K562 (cell line): ENCODE measurements at regions not wholly inside any gene's neighbourhood (a gene's known extent, or its start where the extent isn't known, plus 50 kb on each side); places are given as distances from the start of the nearest gene placed in this dataset.

Experiments used
- ATAC-seq: fragments of 200-7000 bp; cut with Tn5 transposase; 3 replicates; pipeline ENCODE4 v1.9.1; 2020; ENCODE audit warnings: moderate library complexity
- BruUV-seq: library from RNA; stranded (reverse); fragments of 400-500 nt; replicated peaks from 2 replicates; lab custom pipeline; 2021; lab: Mats Ljungman, UMichigan
- CTCF ChIA-PET: fragments of 300-600 bp; formaldehyde crosslinking; extraction: SDS; loops from one replicate; lab custom pipeline; 2021; ENCODE audit warnings: low intra/inter-chr PET ratio; lab: Yijun Ruan, JAX
- POLR2A ChIA-PET: fragments of 300-600, 350-650 bp; sonication (Branson Sonifier 250); formaldehyde crosslinking; extraction: SDS; loops from one replicate; lab custom pipeline; 2021; ENCODE audit warnings: antibody characterized with exemption, inconsistent platforms; lab: Yijun Ruan, JAX
- DNase-seq, 4 experiments: peaks; one replicate each; pipeline versions ENCODE4 v3.0.0 to v3.0.0-alpha.2; 2011 to 2018; ENCODE audit warnings: low spot score in 3 of 4, mixed read lengths in 3 of 4; ENCODE audit errors: extremely low read depth in 1 of 4
- FAIRE-seq: peaks from 2 replicates; lab custom pipeline; 2011; peaks lifted over from hg19 to GRCh38; lab: Jason Lieb, UNC
- H2AFZ ChIP-seq: 2 replicates; pipeline ENCODE4 v1.6.0; 2011; ENCODE audit warnings: low read depth, low read length, control low read depth, inconsistent platforms
- H3K27ac ChIP-seq: fragments of 200-600 bp; 3 replicates; pipeline ENCODE4 v1.8.0; 2011; ENCODE audit warnings: low read depth, mild to moderate bottlenecking, control low read depth, inconsistent platforms, low read length, moderate library complexity, mixed read lengths; ENCODE audit errors: extremely low read depth
- H3K27me3 ChIP-seq, 2 experiments: fragments of 300-600 bp in 1 of 2; 2 replicates in 1 of 2; 3 replicates in 1 of 2; pipeline versions ENCODE4 v1.6.0 to v1.8.0; 2011; ENCODE audit warnings: inconsistent platforms in 2 of 2, low read length in 2 of 2, mild to moderate bottlenecking in 1 of 2, mixed read lengths in 1 of 2, moderate library complexity in 1 of 2; ENCODE audit not compliant: control insufficient read depth in 2 of 2, insufficient read depth in 2 of 2
- H3K36me3 ChIP-seq: fragments of 300-600 bp; 3 replicates; pipeline ENCODE4 v1.8.0; 2011; ENCODE audit warnings: mild to moderate bottlenecking, low read length, inconsistent platforms; ENCODE audit not compliant: control insufficient read depth, insufficient read depth
- H3K4me1 ChIP-seq, 2 experiments: fragments of 200-600 bp in 1 of 2; replicated peaks in 1 of 2; 2 replicates in 1 of 2; 3 replicates in 1 of 2; pipeline versions ENCODE4 v1.5.1 to v1.8.0; 2011; ENCODE audit warnings: inconsistent platforms in 2 of 2, low read length in 2 of 2, mild to moderate bottlenecking in 1 of 2, mixed read lengths in 1 of 2, moderate library complexity in 1 of 2; ENCODE audit not compliant: control insufficient read depth in 2 of 2, insufficient read depth in 2 of 2
- H3K4me2 ChIP-seq: 2 replicates; pipeline ENCODE4 v1.6.1; 2011; ENCODE audit warnings: low read length, control low read depth, inconsistent platforms, mixed read lengths; ENCODE audit not compliant: insufficient read depth
- H3K4me3 ChIP-seq: fragments of 200-600 bp; sonication (generic), shearing (Covaris generic); 2 replicates; pipeline ENCODE4 v1.5.1; 2016; ENCODE audit warnings: control low read depth, inconsistent platforms
- H3K79me2 ChIP-seq: fragments of 200-600 bp; 3 replicates; pipeline ENCODE4 v1.8.0; 2011; ENCODE audit warnings: low read length, inconsistent platforms; ENCODE audit not compliant: control insufficient read depth, insufficient read depth
- H3K9ac ChIP-seq, 2 experiments: 2 replicates each; pipeline versions ENCODE4 v1.6.0 to v1.6.1; 2011; ENCODE audit warnings: low read depth in 2 of 2, low read length in 2 of 2, control low read depth in 1 of 2, inconsistent platforms in 1 of 2, mild to moderate bottlenecking in 1 of 2, mixed read lengths in 1 of 2; ENCODE audit not compliant: insufficient read depth in 1 of 2
- H3K9me1 ChIP-seq: one replicate; pipeline ENCODE4 v1.6.0; 2011; ENCODE audit warnings: inconsistent platforms, mild to moderate bottlenecking, low read length, moderate library complexity; ENCODE audit not compliant: control insufficient read depth, insufficient read depth
- H3K9me3 ChIP-seq: replicated peaks from 2 replicates; pipeline ENCODE4 v1.5.1; 2011; ENCODE audit warnings: low read depth, low read length, inconsistent platforms; ENCODE audit not compliant: control insufficient read depth, insufficient read depth
- H4K20me1 ChIP-seq: replicated peaks from 2 replicates; pipeline ENCODE4 v1.6.1; 2011; ENCODE audit warnings: low read length, inconsistent platforms, mixed read lengths; ENCODE audit not compliant: control insufficient read depth, insufficient read depth
- CAMTA2 ChIP-seq: fragments of 250-450 bp; sonication (Bioruptor Pico); conservative IDR thresholded peaks from 2 replicates; pipeline ENCODE4 v1.5.1; 2022
- ETV5 ChIP-seq: sonication (generic); formaldehyde crosslinking; IDR thresholded peaks from 2 replicates; pipeline ENCODE4 v1.4.0; 2020; ENCODE audit warnings: low read depth, mild to moderate bottlenecking, missing genetic modification reagents
- FIP1L1 ChIP-seq: fragments of 200-400 bp; formaldehyde crosslinking; IDR thresholded peaks from 2 replicates; pipeline ENCODE4 v1.6.1; 2018; ENCODE audit warnings: mild to moderate bottlenecking, low read depth, low read length; ENCODE audit not compliant: poor library complexity, severe bottlenecking
- LCOR ChIP-seq: sonication (generic); formaldehyde crosslinking; IDR thresholded peaks from 2 replicates; pipeline ENCODE4 v1.8.0; 2022; ENCODE audit warnings: mild to moderate bottlenecking, missing genetic modification reagents
- SNIP1 ChIP-seq: fragments of 450-650 bp; IDR thresholded peaks from 2 replicates; pipeline ENCODE4 v1.7.1; 2017; ENCODE audit warnings: low read depth, mild to moderate bottlenecking
- STAT5B ChIP-seq: fragments of 250-450 bp; sonication (Bioruptor Pico); IDR thresholded peaks from 2 replicates; pipeline ENCODE4 v1.8.0; 2021; ENCODE audit warnings: mild to moderate bottlenecking, inconsistent platforms
- ZNF124 ChIP-seq: sonication (generic); formaldehyde crosslinking; IDR thresholded peaks from 2 replicates; pipeline ENCODE4 v1.8.1; 2022; ENCODE audit warnings: missing genetic modification reagents
- ZNF778 ChIP-seq: fragments of 450-650 bp; formaldehyde crosslinking; IDR thresholded peaks from 2 replicates; pipeline ENCODE4 v1.4.0; 2020; ENCODE audit warnings: mild to moderate bottlenecking, moderate library complexity
- WGBS: fragments of 100-300 bp; shearing (Covaris generic); methylation state at CpG from one replicate; pipeline ENCODE4 v1.1.6; 2016; ENCODE audit warnings: low coverage, mixed read lengths; ENCODE audit not compliant: insufficient coverage; ENCODE audit errors: missing lambda C conversion rate; 5-methylcytosine and 5-hydroxymethylcytosine counted together
- in situ Hi-C: fragments of 300-500 bp; cut with MboI; formaldehyde crosslinking; loops from 4 replicates; pipeline ENCODE4 v1.15.0; 2018; ENCODE audit warnings: inconsistent platforms, mixed read lengths
- intact Hi-C: fragments of 100-400 bp; cut with micrococcal nuclease; formaldehyde crosslinking; loops from 2 replicates; pipeline ENCODE4 v1.14.2; 2022
- TF ChIP-seq, protein P1 (sequence below): fragments of 450-650 bp; IDR thresholded peaks from 2 replicates; pipeline ENCODE4 v1.6.1; 2017; ENCODE audit warnings: mild to moderate bottlenecking, moderate library complexity
- TF ChIP-seq, protein P2 (sequence below): fragments of 450-650 bp; formaldehyde crosslinking; IDR thresholded peaks from 2 replicates; pipeline ENCODE4 v1.4.0; 2020; ENCODE audit warnings: mild to moderate bottlenecking, moderate library complexity

DNA sequence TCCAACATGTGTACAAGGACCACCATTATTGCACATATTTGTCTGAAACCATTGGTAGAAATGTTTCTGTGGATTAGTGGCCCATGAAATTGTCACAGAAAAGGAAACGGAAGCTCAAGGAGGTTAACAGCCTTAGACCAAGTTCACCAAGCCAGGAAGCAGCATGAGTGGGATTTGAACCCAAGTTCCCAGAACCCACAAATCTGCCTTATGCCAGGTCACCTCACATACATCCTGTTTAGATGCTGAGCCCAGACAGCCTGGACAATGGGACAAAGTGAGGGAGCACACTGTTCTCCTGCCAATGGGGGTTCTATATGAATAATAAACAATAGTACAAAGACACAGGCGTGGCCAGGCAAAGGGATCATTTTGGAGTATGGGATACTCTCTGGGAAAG is 59.6 kb upstream of the CA12 start:
- FAIRE-seq (no peak), ATAC-seq (no peak), DNase-seq (no peak)
- TF ChIP-seq, protein P1, sequence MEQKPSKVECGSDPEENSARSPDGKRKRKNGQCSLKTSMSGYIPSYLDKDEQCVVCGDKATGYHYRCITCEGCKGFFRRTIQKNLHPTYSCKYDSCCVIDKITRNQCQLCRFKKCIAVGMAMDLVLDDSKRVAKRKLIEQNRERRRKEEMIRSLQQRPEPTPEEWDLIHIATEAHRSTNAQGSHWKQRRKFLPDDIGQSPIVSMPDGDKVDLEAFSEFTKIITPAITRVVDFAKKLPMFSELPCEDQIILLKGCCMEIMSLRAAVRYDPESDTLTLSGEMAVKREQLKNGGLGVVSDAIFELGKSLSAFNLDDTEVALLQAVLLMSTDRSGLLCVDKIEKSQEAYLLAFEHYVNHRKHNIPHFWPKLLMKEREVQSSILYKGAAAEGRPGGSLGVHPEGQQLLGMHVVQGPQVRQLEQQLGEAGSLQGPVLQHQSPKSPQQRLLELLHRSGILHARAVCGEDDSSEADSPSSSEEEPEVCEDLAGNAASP, result no peak
- TF ChIP-seq, protein P2, sequence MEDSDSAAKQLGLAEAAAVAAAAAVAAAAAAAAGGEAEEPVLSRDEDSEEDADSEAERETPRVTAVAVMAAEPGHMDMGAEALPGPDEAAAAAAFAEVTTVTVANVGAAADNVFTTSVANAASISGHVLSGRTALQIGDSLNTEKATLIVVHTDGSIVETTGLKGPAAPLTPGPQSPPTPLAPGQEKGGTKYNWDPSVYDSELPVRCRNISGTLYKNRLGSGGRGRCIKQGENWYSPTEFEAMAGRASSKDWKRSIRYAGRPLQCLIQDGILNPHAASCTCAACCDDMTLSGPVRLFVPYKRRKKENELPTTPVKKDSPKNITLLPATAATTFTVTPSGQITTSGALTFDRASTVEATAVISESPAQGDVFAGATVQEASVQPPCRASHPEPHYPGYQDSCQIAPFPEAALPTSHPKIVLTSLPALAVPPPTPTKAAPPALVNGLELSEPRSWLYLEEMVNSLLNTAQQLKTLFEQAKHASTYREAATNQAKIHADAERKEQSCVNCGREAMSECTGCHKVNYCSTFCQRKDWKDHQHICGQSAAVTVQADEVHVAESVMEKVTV, result no peak
- TF ChIP-seq STAT5B (CRISPR knock-in tag) (no peak), SNIP1 (no peak), CAMTA2 (CRISPR knock-in tag) (no peak), LCOR (CRISPR knock-in tag) (no peak), FIP1L1 (no peak), ZNF124 (CRISPR knock-in tag) (no peak), ZNF778 (CRISPR knock-in tag) (no peak), ETV5 (CRISPR knock-in tag) (no peak)
- in situ Hi-C loops, result no loop called here
- Histone ChIP-seq H3K36me3 (no peaks in the 10 kb centered on the region), H3K79me2 (no peaks in the 10 kb centered on the region), H3K27ac (no peak overlapping the region), H3K4me2 (no peak overlapping the region), H2AFZ (no peak overlapping the region), H3K9me1 (no peaks in the 10 kb centered on the region), H3K9ac (no peak overlapping the region), H3K4me1 (peaks cover 10 to 13% of the 10 kb centered on the region in 2 experiments; a peak in 4 of 5 replicates), H3K4me3 (no peak overlapping the region), H4K20me1 (no peaks in the 10 kb centered on the region), H3K9me3 (no peaks in the 10 kb centered on the region), H3K27me3 (peaks cover 9 to 14% of the 10 kb centered on the region in 2 experiments)
- POLR2A ChIA-PET, result interaction anchor here (2.4 kb wide), 1 partner anchor 9 kb away, joined by 8 read pairs; no protein-coding TSS in a partner anchor
- intact Hi-C loops, result no loop called here
- 45% methylated on average over 2 of the region's 2 CpGs for WGBS
- CTCF ChIA-PET, result no interaction called here
- BruUV-seq, result no TSS peak
